Esophagus squamous epithelium (tissue), 4 donors: ENCODE measurements at regions not wholly inside any gene's neighbourhood (a gene's known extent, or its start where the extent isn't known, plus 50 kb on each side); places are given as distances from the start of the nearest gene placed in this dataset.

Experiments used
- small RNA-seq, 4 donors: library from RNA; depleted of rRNA; stranded (forward); fragments of <200 nt; gene quantifications; one replicate each; pipeline ENCODE3, GENCODE V24; 2016

Small RNA genes in the stretch of these regions (small RNA-seq; reads per million reads assigned to genes)
- gene MIR1202 (0 reads per million in 4 donors), gene RNU7-152P (0 reads per million in 4 donors), gene SNORD28B (0 reads per million in 4 donors)
